HCT116 (cell line): ENCODE measurements at regions not wholly inside any gene's neighbourhood (a gene's known extent, or its start where the extent isn't known, plus 50 kb on each side); places are given as distances from the start of the nearest gene placed in this dataset.

ENCODE experiments used
- ATAC-seq: fragments of 200-7000 bp; cut with Tn5 transposase; 2 replicates; pipeline ENCODE4 v1.9.1; 2020; ENCODE audit warnings: mild to moderate bottlenecking, moderate library complexity
- BruUV-seq: library from RNA; stranded (reverse); fragments of 400-500 nt; replicated peaks from 2 replicates; lab custom pipeline; 2021; lab: Mats Ljungman, UMichigan
- CTCF ChIA-PET: fragments of 300-600 bp; sonication (Branson Sonifier 250); formaldehyde crosslinking; loops from one replicate; lab custom pipeline; 2021; ENCODE audit warnings: antibody characterized with exemption; lab: Charles Lee
- POLR2A ChIA-PET: fragments of 300-600, 350-600 bp; sonication (Branson Sonifier 250); formaldehyde crosslinking; loops from one replicate; lab custom pipeline; 2021; ENCODE audit warnings: antibody characterized with exemption; lab: Charles Lee
- RAD21 ChIA-PET, 2 experiments: fragments of 300-600 bp; sonication (Branson Sonifier 250); formaldehyde crosslinking; loops; one replicate each; lab custom pipeline; 2023; ENCODE audit warnings: low total read pairs in 2 of 2; ENCODE audit not compliant: uncharacterized antibody in 2 of 2, unreplicated experiment in 2 of 2, low non-redundant PET in 1 of 2; lab: Charles Lee
- DNase-seq: peaks from one replicate; pipeline ENCODE4 v3.0.0-alpha.2; 2010; ENCODE audit warnings: low read depth, low spot score
- H2AFZ ChIP-seq: fragments of 200-600 bp; shearing (Covaris generic), sonication (generic); 2 replicates; pipeline ENCODE4 v1.6.1; 2017; ENCODE audit warnings: low read depth, mixed run types, mixed read lengths, antibody characterized with exemption, low read length; ENCODE audit not compliant: poor library complexity, severe bottlenecking
- H3K27ac ChIP-seq: 2 replicates; pipeline ENCODE4 v1.5.1; 2012; ENCODE audit warnings: low read depth, low read length
- H3K27me3 ChIP-seq: fragments of 200-600 bp; sonication (generic); 2 replicates; pipeline ENCODE4 v1.6.1; 2016; ENCODE audit warnings: mixed run types, low read length, mixed read lengths; ENCODE audit not compliant: insufficient read depth
- H3K36me3 ChIP-seq, 2 experiments: fragments of 200-500 bp in 1 of 2; fragments of 200-600 bp in 1 of 2; sonication (Bioruptor generic) in 1 of 2; sonication (generic) in 1 of 2; 2 replicates each; pipeline versions ENCODE4 v1.5.1 to v1.6.1; 2014 to 2016; ENCODE audit warnings: low read length in 2 of 2, inconsistent platforms in 1 of 2, mixed read lengths in 1 of 2, mixed run types in 1 of 2; ENCODE audit not compliant: insufficient read depth in 2 of 2, control insufficient read depth in 1 of 2
- H3K4me1 ChIP-seq, 2 experiments: fragments of 200-600 bp in 1 of 2; sonication (generic) in 1 of 2; 2 replicates each; pipeline versions ENCODE4 v1.5.1 to v1.6.1; 2012 to 2017; ENCODE audit warnings: low read length in 2 of 2, inconsistent platforms in 1 of 2, mild to moderate bottlenecking in 1 of 2, mixed read lengths in 1 of 2, mixed run types in 1 of 2, moderate library complexity in 1 of 2; ENCODE audit not compliant: insufficient read depth in 2 of 2, control insufficient read depth in 1 of 2
- H3K4me2 ChIP-seq: fragments of 200-600 bp; sonication (generic); 2 replicates; pipeline ENCODE4 v1.6.1; 2017; ENCODE audit warnings: mixed run types, low read length, mixed read lengths
- H3K4me3 ChIP-seq, 2 experiments: fragments of 200-600 bp in 1 of 2; sonication (generic) in 1 of 2; replicated peaks in 1 of 2; 2 replicates each; pipeline ENCODE4 v1.5.1; 2011 to 2016; ENCODE audit warnings: low read length in 2 of 2, control low read depth in 1 of 2, low read depth in 1 of 2, mild to moderate bottlenecking in 1 of 2, mixed read lengths in 1 of 2, mixed run types in 1 of 2
- H3K79me2 ChIP-seq: fragments of 200-600 bp; sonication (generic); 2 replicates; pipeline ENCODE4 v1.6.1; 2017; ENCODE audit warnings: mild to moderate bottlenecking, mixed run types, low read length, moderate library complexity, mixed read lengths; ENCODE audit not compliant: insufficient read depth
- H3K9ac ChIP-seq: fragments of 200-600 bp; sonication (generic); 2 replicates; pipeline ENCODE4 v1.6.1; 2016; ENCODE audit warnings: low read length, mixed read lengths
- H3K9me2 ChIP-seq: fragments of 200-600 bp; sonication (generic), shearing (Covaris generic); 2 replicates; pipeline ENCODE4 v1.6.1; 2017; ENCODE audit warnings: mixed run types, mild to moderate bottlenecking, moderate library complexity; ENCODE audit not compliant: insufficient read depth
- H3K9me3 ChIP-seq, 2 experiments: fragments of 200-500 bp in 1 of 2; fragments of 200-600 bp in 1 of 2; sonication (Bioruptor generic) in 1 of 2; sonication (generic) in 1 of 2; 2 replicates each; pipeline ENCODE4 v1.6.1; 2014 to 2017; ENCODE audit warnings: low read length in 2 of 2, mixed read lengths in 2 of 2, inconsistent platforms in 1 of 2, low read depth in 1 of 2, mild to moderate bottlenecking in 1 of 2, mixed run types in 1 of 2, moderate library complexity in 1 of 2; ENCODE audit not compliant: control insufficient read depth in 1 of 2, insufficient read depth in 1 of 2
- H4K20me1 ChIP-seq: fragments of 200-600 bp; sonication (generic), shearing (Covaris generic); 2 replicates; pipeline ENCODE4 v1.6.1; 2017; ENCODE audit warnings: mixed run types, mild to moderate bottlenecking, moderate library complexity; ENCODE audit not compliant: insufficient read depth
- CBX3 ChIP-seq: IDR thresholded peaks from 2 replicates; pipeline ENCODE4 v1.6.1; 2012; ENCODE audit warnings: low read depth
- CEBPB ChIP-seq: IDR thresholded peaks from 2 replicates; pipeline ENCODE4 v1.6.1; 2012; ENCODE audit warnings: low read depth
- EZH2 ChIP-seq: fragments of 200-600 bp; sonication (generic); IDR thresholded peaks from 2 replicates; pipeline ENCODE4 v1.6.1; 2017; ENCODE audit warnings: antibody characterized with exemption, mixed run types
- FOSL1 ChIP-seq: IDR thresholded peaks from 2 replicates; pipeline ENCODE4 v1.6.1; 2012; ENCODE audit warnings: low read depth
- POLR2A ChIP-seq: IDR thresholded peaks from 2 replicates; pipeline ENCODE4 v1.7.0; 2011; ENCODE audit warnings: borderline replicate concordance; ENCODE audit not compliant: insufficient read depth, insufficient read length; ENCODE audit errors: extremely low read depth
- RAD21 ChIP-seq: IDR thresholded peaks from 2 replicates; pipeline ENCODE4 v1.6.1; 2012; ENCODE audit warnings: low read depth, mild to moderate bottlenecking
- SIN3A ChIP-seq: IDR thresholded peaks from 2 replicates; pipeline ENCODE4 v1.6.1; 2012; ENCODE audit warnings: low read depth
- SP1 ChIP-seq: IDR thresholded peaks from 2 replicates; pipeline ENCODE4 v1.6.1; 2012; ENCODE audit warnings: low read depth
- SRF ChIP-seq: IDR thresholded peaks from 2 replicates; pipeline ENCODE4 v1.6.1; 2012; ENCODE audit warnings: low read depth
- TCF7L2 ChIP-seq: IDR thresholded peaks from 2 replicates; pipeline ENCODE4 v1.7.0; 2011; ENCODE audit warnings: borderline replicate concordance, inconsistent platforms; ENCODE audit not compliant: insufficient read depth, insufficient read length; ENCODE audit errors: extremely low read depth
- intact Hi-C: fragments of 100-400 bp; cut with micrococcal nuclease; formaldehyde crosslinking; loops from 2 replicates; pipeline ENCODE4 v1.10.0; 2022
- TF ChIP-seq, protein P1 (sequence below): IDR thresholded peaks from 2 replicates; pipeline ENCODE4 v1.6.1; 2012; ENCODE audit warnings: low read depth
- TF ChIP-seq, protein P2 (sequence below): IDR thresholded peaks from 2 replicates; pipeline ENCODE4 v1.6.1; 2012
- TF ChIP-seq, protein P3 (sequence below), 3 experiments: fragments of 200-600 bp in 1 of 3; sonication (generic) in 1 of 3; IDR thresholded peaks in 2 of 3; conservative IDR thresholded peaks in 1 of 3; 2 replicates each; pipeline ENCODE4 v1.5.1; 2012 to 2017; ENCODE audit warnings: low read depth in 2 of 3, low read length in 2 of 3, antibody characterized with exemption in 1 of 3, borderline replicate concordance in 1 of 3, control low read depth in 1 of 3, mild to moderate bottlenecking in 1 of 3, mixed read lengths in 1 of 3, mixed run types in 1 of 3, moderate library complexity in 1 of 3; ENCODE audit not compliant: insufficient read depth in 1 of 3
- TF ChIP-seq, protein P4 (sequence below): IDR thresholded peaks from 2 replicates; pipeline ENCODE4 v1.6.1; 2011; ENCODE audit warnings: mild to moderate bottlenecking, low read length, moderate library complexity; ENCODE audit not compliant: insufficient replicate concordance; ENCODE audit errors: extremely low read depth

DNA sequence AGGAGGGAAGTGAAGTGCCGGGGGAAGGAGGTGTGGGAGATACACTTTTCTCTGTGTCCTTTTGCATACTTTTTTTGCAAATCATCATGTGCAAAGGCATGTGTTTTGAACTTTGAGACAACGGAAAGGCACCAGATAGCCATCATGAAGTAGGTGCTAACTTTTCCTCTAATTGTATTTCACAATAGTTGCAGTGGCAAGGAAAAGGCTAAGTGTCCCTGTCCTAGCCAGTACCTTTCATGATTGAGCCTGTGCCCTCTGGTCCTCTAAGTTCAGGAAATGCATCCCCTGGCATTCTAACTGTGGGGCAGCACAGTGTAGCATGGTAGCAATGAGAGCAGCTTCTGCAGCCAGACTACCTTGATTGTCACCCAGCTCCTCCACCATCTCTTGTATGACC is 186.2 kb downstream of the ADSS2 start:
- no peaks in the 10 kb centered on the region for H3K79me2 ChIP-seq
- H3K9ac ChIP-seq, result no peak overlapping the region
- POLR2A ChIA-PET, result no interaction called here
- no peak overlapping the region for H3K4me2 ChIP-seq
- intact Hi-C loops, result no loop called here
- H3K27ac ChIP-seq, result no peak overlapping the region
- ATAC-seq, result no peak
- no peaks in the 10 kb centered on the region for H3K36me3 ChIP-seq
- no peaks in the 10 kb centered on the region for H4K20me1 ChIP-seq
- H3K9me2 ChIP-seq, result no peaks in the 10 kb centered on the region
- DNase-seq, result no peak
- no TSS peak for BruUV-seq
- RAD21 ChIA-PET, result no interaction called here
- no peaks in the 10 kb centered on the region for H3K4me1 ChIP-seq
- peaks cover 17% of the 10 kb centered on the region for H3K27me3 ChIP-seq
- H3K4me3 ChIP-seq, result no peak overlapping the region
- CTCF ChIA-PET, result no interaction called here
- TF ChIP-seq CBX3 (no peak), FOSL1 (no peak), POLR2A (no peak), RAD21 (no peak), TCF7L2 (no peak), SP1 (no peak), CEBPB (no peak), SRF (no peak), SIN3A (no peak), EZH2 (no peak)
- TF ChIP-seq, protein P1, sequence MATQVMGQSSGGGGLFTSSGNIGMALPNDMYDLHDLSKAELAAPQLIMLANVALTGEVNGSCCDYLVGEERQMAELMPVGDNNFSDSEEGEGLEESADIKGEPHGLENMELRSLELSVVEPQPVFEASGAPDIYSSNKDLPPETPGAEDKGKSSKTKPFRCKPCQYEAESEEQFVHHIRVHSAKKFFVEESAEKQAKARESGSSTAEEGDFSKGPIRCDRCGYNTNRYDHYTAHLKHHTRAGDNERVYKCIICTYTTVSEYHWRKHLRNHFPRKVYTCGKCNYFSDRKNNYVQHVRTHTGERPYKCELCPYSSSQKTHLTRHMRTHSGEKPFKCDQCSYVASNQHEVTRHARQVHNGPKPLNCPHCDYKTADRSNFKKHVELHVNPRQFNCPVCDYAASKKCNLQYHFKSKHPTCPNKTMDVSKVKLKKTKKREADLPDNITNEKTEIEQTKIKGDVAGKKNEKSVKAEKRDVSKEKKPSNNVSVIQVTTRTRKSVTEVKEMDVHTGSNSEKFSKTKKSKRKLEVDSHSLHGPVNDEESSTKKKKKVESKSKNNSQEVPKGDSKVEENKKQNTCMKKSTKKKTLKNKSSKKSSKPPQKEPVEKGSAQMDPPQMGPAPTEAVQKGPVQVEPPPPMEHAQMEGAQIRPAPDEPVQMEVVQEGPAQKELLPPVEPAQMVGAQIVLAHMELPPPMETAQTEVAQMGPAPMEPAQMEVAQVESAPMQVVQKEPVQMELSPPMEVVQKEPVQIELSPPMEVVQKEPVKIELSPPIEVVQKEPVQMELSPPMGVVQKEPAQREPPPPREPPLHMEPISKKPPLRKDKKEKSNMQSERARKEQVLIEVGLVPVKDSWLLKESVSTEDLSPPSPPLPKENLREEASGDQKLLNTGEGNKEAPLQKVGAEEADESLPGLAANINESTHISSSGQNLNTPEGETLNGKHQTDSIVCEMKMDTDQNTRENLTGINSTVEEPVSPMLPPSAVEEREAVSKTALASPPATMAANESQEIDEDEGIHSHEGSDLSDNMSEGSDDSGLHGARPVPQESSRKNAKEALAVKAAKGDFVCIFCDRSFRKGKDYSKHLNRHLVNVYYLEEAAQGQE, result no peak
- TF ChIP-seq, protein P2, sequence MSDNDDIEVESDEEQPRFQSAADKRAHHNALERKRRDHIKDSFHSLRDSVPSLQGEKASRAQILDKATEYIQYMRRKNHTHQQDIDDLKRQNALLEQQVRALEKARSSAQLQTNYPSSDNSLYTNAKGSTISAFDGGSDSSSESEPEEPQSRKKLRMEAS, result no peak
- TF ChIP-seq, protein P3, sequence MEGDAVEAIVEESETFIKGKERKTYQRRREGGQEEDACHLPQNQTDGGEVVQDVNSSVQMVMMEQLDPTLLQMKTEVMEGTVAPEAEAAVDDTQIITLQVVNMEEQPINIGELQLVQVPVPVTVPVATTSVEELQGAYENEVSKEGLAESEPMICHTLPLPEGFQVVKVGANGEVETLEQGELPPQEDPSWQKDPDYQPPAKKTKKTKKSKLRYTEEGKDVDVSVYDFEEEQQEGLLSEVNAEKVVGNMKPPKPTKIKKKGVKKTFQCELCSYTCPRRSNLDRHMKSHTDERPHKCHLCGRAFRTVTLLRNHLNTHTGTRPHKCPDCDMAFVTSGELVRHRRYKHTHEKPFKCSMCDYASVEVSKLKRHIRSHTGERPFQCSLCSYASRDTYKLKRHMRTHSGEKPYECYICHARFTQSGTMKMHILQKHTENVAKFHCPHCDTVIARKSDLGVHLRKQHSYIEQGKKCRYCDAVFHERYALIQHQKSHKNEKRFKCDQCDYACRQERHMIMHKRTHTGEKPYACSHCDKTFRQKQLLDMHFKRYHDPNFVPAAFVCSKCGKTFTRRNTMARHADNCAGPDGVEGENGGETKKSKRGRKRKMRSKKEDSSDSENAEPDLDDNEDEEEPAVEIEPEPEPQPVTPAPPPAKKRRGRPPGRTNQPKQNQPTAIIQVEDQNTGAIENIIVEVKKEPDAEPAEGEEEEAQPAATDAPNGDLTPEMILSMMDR (IDR thresholded peaks at IDR 0.05 in 2 of 3, conservative IDR thresholded peaks at IDR 0.05 in 1 of 3; ENCODE audit: borderline replicate concordance in 1 of 3, insufficient read depth in 1 of 3, low read depth in 2 of 3, low read length in 2 of 3), result no peak
- TF ChIP-seq, protein P4, sequence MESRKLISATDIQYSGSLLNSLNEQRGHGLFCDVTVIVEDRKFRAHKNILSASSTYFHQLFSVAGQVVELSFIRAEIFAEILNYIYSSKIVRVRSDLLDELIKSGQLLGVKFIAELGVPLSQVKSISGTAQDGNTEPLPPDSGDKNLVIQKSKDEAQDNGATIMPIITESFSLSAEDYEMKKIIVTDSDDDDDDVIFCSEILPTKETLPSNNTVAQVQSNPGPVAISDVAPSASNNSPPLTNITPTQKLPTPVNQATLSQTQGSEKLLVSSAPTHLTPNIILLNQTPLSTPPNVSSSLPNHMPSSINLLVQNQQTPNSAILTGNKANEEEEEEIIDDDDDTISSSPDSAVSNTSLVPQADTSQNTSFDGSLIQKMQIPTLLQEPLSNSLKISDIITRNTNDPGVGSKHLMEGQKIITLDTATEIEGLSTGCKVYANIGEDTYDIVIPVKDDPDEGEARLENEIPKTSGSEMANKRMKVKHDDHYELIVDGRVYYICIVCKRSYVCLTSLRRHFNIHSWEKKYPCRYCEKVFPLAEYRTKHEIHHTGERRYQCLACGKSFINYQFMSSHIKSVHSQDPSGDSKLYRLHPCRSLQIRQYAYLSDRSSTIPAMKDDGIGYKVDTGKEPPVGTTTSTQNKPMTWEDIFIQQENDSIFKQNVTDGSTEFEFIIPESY, result no peak
- TF ChIP-seq, all 23 proteins: peak for 0
- Histone ChIP-seq H2AFZ (no peak overlapping the region), H3K9me3 (no peaks in the 10 kb centered on the region)
